ENCODE measurements at regions not wholly inside any gene's neighbourhood (a gene's known extent, or its start where the extent isn't known, plus 50 kb on each side); places are given as distances from the start of the nearest gene placed in this dataset.

- TF ChIP-seq CTCF (IDR thresholded peaks at IDR 0.05; ENCODE audit: low read depth, low read length) (no peak), MYC (IDR thresholded peaks at IDR 0.05; ENCODE audit: low read depth, low read length) (no peak)
Measured at GRCh38 chr20:19876828-19877460, 118.9 kb downstream of the RIN2 start.
